Osteocyte (in vitro differentiated cells): ENCODE measurements at regions not wholly inside any gene's neighbourhood (a gene's known extent, or its start where the extent isn't known, plus 50 kb on each side); places are given as distances from the start of the nearest gene placed in this dataset.

Experiments
- DNase-seq: peaks from one replicate; pipeline ENCODE4 v3.0.0; 2021; ENCODE audit warnings: mixed read lengths; ENCODE audit not compliant: unreplicated experiment; ENCODE audit errors: extremely low spot score
- H3K27ac Mint-ChIP-seq: one replicate; pipeline ENCODE4 v1.8.0; 2021; ENCODE audit warnings: mild to moderate bottlenecking, mixed read lengths; ENCODE audit not compliant: unreplicated experiment
- H3K27me3 Mint-ChIP-seq: one replicate; pipeline ENCODE4 v1.8.0; 2021; ENCODE audit warnings: mixed read lengths; ENCODE audit not compliant: unreplicated experiment
- H3K36me3 Mint-ChIP-seq: one replicate; pipeline ENCODE4 v1.8.0; 2021; ENCODE audit warnings: mixed read lengths; ENCODE audit not compliant: unreplicated experiment
- H3K4me1 Mint-ChIP-seq: one replicate; pipeline ENCODE4 v1.8.0; 2021; ENCODE audit warnings: mixed read lengths; ENCODE audit not compliant: unreplicated experiment
- H3K4me3 Mint-ChIP-seq: one replicate; pipeline ENCODE4 v1.8.0; 2021; ENCODE audit warnings: mild to moderate bottlenecking, moderate library complexity, mixed read lengths; ENCODE audit not compliant: unreplicated experiment
- H3K9me3 Mint-ChIP-seq: one replicate; pipeline ENCODE4 v1.8.0; 2021; ENCODE audit warnings: mixed read lengths; ENCODE audit not compliant: unreplicated experiment
- TF ChIP-seq, protein P1 (sequence below): fragments of 200-600 bp; sonication (generic); IDR thresholded peaks from 2 replicates; pipeline ENCODE4 v1.5.0; 2021; ENCODE audit warnings: antibody characterized with exemption, mild to moderate bottlenecking, moderate library complexity

DNA sequence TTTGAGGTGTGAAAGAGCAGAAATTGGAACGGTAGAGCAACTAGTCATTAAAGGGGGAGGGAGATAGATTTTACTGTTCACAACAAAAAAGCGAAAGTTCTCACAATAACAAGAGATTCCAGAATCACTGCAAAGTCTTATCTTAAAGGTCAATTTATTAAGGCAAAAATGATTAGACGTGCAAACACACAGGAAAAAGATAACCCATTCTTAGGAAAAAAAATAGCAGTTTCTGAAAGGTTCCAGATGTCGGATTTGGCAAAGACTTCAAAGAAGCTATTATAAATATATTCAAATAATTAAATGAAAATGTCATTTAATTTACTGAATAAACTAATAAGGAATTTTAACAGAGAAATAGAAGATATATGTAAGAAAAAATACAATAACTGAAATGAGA, 70.8 kb upstream of the GNAI1 start:
- Mint-ChIP-seq H3K9me3 (peaks cover 4% of the 10 kb centered on the region), H3K4me3 (no peak overlapping the region), H3K4me1 (no peaks in the 10 kb centered on the region), H3K27me3 (no peaks in the 10 kb centered on the region), H3K27ac (no peak overlapping the region), H3K36me3 (peaks cover 3% of the 10 kb centered on the region)
- TF ChIP-seq, protein P1, sequence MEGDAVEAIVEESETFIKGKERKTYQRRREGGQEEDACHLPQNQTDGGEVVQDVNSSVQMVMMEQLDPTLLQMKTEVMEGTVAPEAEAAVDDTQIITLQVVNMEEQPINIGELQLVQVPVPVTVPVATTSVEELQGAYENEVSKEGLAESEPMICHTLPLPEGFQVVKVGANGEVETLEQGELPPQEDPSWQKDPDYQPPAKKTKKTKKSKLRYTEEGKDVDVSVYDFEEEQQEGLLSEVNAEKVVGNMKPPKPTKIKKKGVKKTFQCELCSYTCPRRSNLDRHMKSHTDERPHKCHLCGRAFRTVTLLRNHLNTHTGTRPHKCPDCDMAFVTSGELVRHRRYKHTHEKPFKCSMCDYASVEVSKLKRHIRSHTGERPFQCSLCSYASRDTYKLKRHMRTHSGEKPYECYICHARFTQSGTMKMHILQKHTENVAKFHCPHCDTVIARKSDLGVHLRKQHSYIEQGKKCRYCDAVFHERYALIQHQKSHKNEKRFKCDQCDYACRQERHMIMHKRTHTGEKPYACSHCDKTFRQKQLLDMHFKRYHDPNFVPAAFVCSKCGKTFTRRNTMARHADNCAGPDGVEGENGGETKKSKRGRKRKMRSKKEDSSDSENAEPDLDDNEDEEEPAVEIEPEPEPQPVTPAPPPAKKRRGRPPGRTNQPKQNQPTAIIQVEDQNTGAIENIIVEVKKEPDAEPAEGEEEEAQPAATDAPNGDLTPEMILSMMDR = no peak
- DNase-seq = no peak

DNA sequence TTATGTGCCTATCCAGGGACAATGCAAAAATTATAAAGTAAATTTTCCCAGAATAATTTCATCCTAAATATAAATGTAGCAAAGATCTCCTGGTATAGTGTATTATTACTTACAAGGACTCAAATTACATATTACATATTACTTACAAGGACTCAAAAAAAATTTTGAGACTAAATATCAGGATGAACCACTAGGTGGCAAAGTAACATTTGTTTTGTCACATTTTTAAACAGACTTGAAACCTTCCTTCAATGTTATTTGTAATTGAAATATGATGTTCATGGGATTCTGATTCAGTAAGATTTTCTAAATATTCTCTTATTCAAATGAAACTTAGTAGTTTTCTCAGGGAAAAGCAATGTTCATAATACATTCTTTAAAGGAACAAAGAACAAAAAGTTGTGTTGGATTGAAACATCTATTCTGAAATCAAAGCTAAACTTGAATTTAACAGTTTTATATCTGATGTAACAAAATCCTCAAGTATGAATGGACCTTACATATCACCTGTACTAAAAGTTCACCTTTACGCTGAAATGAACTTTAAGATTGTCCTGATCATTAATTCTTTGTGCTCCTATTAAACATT, 74.3 kb upstream of the GNAI1 start:
- Mint-ChIP-seq H3K9me3 (no peaks in the 10 kb centered on the region), H3K27me3 (no peaks in the 10 kb centered on the region), H3K4me1 (no peaks in the 10 kb centered on the region), H3K27ac (no peak overlapping the region), H3K36me3 (no peaks in the 10 kb centered on the region), H3K4me3 (no peak overlapping the region)
- TF ChIP-seq, protein P1 = peak; percentile 69
- no peak for DNase-seq

DNA sequence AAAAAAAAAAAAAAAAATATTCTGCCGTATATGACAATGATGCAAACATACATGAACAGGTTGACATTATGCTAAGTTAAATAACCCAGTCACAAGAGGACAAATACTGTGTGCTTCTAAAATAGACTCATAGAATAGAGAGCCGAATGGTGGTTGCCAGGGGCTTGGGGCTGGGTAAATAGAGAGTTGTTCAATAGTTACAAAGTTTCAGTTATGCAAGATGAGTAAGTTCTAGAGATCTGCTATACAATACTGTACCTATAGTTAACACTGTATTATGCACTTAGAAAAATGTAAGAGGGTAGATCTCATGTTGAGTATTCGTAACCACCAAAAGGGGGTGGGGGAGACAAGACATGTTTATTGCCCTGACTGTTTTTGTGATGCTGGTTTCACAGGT, 77.1 kb upstream of the GNAI1 start:
- DNase-seq = no peak
- no peak overlapping the region for H3K4me3 Mint-ChIP-seq
- no peaks in the 10 kb centered on the region for H3K4me1 Mint-ChIP-seq
- H3K27ac Mint-ChIP-seq = no peak overlapping the region
- TF ChIP-seq, protein P1 = no peak
- H3K9me3 Mint-ChIP-seq = no peaks in the 10 kb centered on the region
- H3K36me3 Mint-ChIP-seq = no peaks in the 10 kb centered on the region
- H3K27me3 Mint-ChIP-seq = peaks cover 10% of the 10 kb centered on the region

DNA sequence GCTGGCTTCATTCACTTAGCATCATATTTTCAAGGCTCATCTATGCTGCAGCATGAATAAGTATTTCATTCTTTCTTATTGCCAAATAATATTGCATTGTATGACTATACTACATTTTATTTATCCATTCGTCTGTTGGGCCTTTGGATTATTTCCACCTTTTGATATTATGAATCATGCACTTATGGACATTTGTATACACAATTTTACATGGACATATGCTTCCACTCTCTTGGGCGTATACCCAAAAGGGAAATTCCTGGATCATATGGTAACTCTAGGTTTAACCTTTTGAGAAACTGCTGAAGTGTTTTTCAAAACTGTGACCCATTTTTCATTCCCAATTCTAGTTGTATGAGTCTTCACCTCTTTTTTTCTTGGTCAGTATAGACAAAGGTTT, 80.3 kb upstream of the GNAI1 start:
- Mint-ChIP-seq H3K36me3 (no peaks in the 10 kb centered on the region), H3K9me3 (no peaks in the 10 kb centered on the region), H3K4me1 (no peaks in the 10 kb centered on the region), H3K27me3 (peaks cover 17% of the 10 kb centered on the region), H3K4me3 (no peak overlapping the region), H3K27ac (no peak overlapping the region)
- no peak for DNase-seq
- TF ChIP-seq, protein P1 = no peak

DNA sequence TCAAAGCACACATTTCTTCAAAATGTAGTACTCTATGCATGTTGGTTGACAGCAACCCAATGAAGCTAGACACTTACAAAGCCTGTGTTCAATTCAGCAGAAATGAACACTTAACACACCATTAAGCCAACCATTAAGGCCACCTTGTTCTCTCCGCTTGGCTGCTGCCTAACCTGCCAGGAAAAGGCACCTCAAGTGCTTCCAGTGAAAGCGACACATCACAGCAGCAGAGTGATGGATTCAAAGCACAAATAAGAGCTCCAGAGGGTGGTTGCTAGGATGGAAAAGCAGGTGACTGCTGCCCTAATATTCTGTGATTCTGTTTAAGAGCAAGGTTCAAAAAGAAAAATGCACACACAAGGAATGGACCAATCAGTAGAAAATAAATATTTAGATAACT, 81.5 kb upstream of the GNAI1 start:
- Mint-ChIP-seq H3K4me3 (no peak overlapping the region), H3K36me3 (no peaks in the 10 kb centered on the region), H3K9me3 (no peaks in the 10 kb centered on the region), H3K27me3 (peaks cover 26% of the 10 kb centered on the region), H3K27ac (no peak overlapping the region), H3K4me1 (no peaks in the 10 kb centered on the region)
- no peak for DNase-seq
- TF ChIP-seq, protein P1 = no peak
